ENCODE measurements at regions not wholly inside any gene's neighbourhood (a gene's known extent, or its start where the extent isn't known, plus 50 kb on each side); places are given as distances from the start of the nearest gene placed in this dataset.
"Not testable (repeated sequence)": the region's sequence is repeated elsewhere in the genome, so short reads cannot be mapped to it uniquely, and the experiment has no call there.

GRCh38 chr2:16417726-16418125, 247.9 kb downstream of the CYRIA start:
- no peak overlapping the region for H3K4me3 Mint-ChIP-seq (ENCODE audit: unreplicated experiment)
- H3K9me3 Mint-ChIP-seq (ENCODE audit: unreplicated experiment): no peaks in the 10 kb centered on the region
- TF ChIP-seq CTCF (IDR thresholded peaks at IDR 0.05; ENCODE audit: unreplicated experiment): no peak
- peaks cover 3% of the 10 kb centered on the region for H3K27me3 Mint-ChIP-seq (ENCODE audit: unreplicated experiment)
- H3K36me3 Mint-ChIP-seq (ENCODE audit: low read depth, unreplicated experiment): no peaks in the 10 kb centered on the region
- DNase-seq (ENCODE audit: low spot score): no peak
- H3K4me1 Mint-ChIP-seq (ENCODE audit: unreplicated experiment): peaks cover 9% of the 10 kb centered on the region
- H3K27ac Mint-ChIP-seq (ENCODE audit: unreplicated experiment): no peak overlapping the region

GRCh38 chr2:16416651-16417050, 249.0 kb downstream of the CYRIA start:
- TF ChIP-seq CTCF (IDR thresholded peaks at IDR 0.05; ENCODE audit: unreplicated experiment): no peak
- Mint-ChIP-seq H3K27me3 (ENCODE audit: unreplicated experiment) (peaks cover 3% of the 10 kb centered on the region), H3K36me3 (ENCODE audit: low read depth, unreplicated experiment) (no peaks in the 10 kb centered on the region), H3K9me3 (ENCODE audit: unreplicated experiment) (no peaks in the 10 kb centered on the region), H3K4me1 (ENCODE audit: unreplicated experiment) (peaks cover 15% of the 10 kb centered on the region), H3K4me3 (ENCODE audit: unreplicated experiment) (no peak overlapping the region), H3K27ac (ENCODE audit: unreplicated experiment) (no peak overlapping the region)
- DNase-seq (ENCODE audit: low spot score): no peak

- H3K27me3 Mint-ChIP-seq (ENCODE audit: unreplicated experiment); H3K36me3 Mint-ChIP-seq (ENCODE audit: low read depth, unreplicated experiment); H3K27ac Mint-ChIP-seq (ENCODE audit: unreplicated experiment); H3K4me3 Mint-ChIP-seq (ENCODE audit: unreplicated experiment); DNase-seq (ENCODE audit: low spot score); H3K9me3 Mint-ChIP-seq (ENCODE audit: unreplicated experiment): not testable (repeated sequence)
- H3K4me1 Mint-ChIP-seq (ENCODE audit: unreplicated experiment): peaks cover 15% of the 10 kb centered on the region
These were observed 249.8 kb downstream of the CYRIA start for GRCh38 chr2:16415861-16416260.

GRCh38 chr2:16413947-16414346, 251.7 kb downstream of the CYRIA start:
- H3K4me1 Mint-ChIP-seq (ENCODE audit: unreplicated experiment): peaks cover 15% of the 10 kb centered on the region
- no peak for DNase-seq (ENCODE audit: low spot score)
- peaks cover 5% of the 10 kb centered on the region for H3K27me3 Mint-ChIP-seq (ENCODE audit: unreplicated experiment)
- no peaks in the 10 kb centered on the region for H3K9me3 Mint-ChIP-seq (ENCODE audit: unreplicated experiment)
- no peak overlapping the region for H3K4me3 Mint-ChIP-seq (ENCODE audit: unreplicated experiment)
- TF ChIP-seq CTCF (IDR thresholded peaks at IDR 0.05; ENCODE audit: unreplicated experiment): no peak
- H3K27ac Mint-ChIP-seq (ENCODE audit: unreplicated experiment): peak overlapping the region; percentile 72
- no peaks in the 10 kb centered on the region for H3K36me3 Mint-ChIP-seq (ENCODE audit: low read depth, unreplicated experiment)

GRCh38 chr2:16413285-16413684, 252.3 kb downstream of the CYRIA start:
- Mint-ChIP-seq H3K27me3 (ENCODE audit: unreplicated experiment) (peaks cover 5% of the 10 kb centered on the region), H3K27ac (ENCODE audit: unreplicated experiment) (peak overlapping the region; percentile 72), H3K9me3 (ENCODE audit: unreplicated experiment) (no peaks in the 10 kb centered on the region), H3K4me1 (ENCODE audit: unreplicated experiment) (peaks cover 15% of the 10 kb centered on the region), H3K4me3 (ENCODE audit: unreplicated experiment) (no peak overlapping the region), H3K36me3 (ENCODE audit: low read depth, unreplicated experiment) (no peaks in the 10 kb centered on the region)
- TF ChIP-seq CTCF (IDR thresholded peaks at IDR 0.05; ENCODE audit: unreplicated experiment): no peak
- DNase-seq (ENCODE audit: low spot score): peak; percentile 27

Data from endothelial cell (in vitro differentiated cells).